ENCODE measurements at regions not wholly inside any gene's neighbourhood (a gene's known extent, or its start where the extent isn't known, plus 50 kb on each side); places are given as distances from the start of the nearest gene placed in this dataset.
A peak's percentile ranks its signal among the peaks of the same experiment; 100 is the strongest.

DNA sequence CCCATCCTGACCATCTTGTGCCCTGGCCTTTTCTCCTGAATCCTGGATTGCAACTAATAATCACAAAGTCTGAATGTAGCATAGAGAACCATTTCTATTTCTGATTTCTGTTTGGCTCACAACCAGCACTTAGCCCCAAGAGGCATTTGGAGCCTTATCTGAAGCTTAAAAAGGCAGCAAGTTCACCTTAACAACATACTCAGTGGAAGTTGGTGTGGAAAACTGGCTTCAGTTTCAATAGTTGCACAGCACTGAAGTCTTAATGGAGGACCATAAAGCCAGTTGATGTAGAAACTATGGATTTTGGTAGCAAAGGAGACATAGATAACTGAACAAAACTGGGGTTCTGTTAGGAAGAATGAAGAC is 574.1 kb downstream of the PSAT1 start:
- H3K36me3 ChIP-seq, result no peaks in the 10 kb centered on the region
- no peaks in the 10 kb centered on the region for H3K27me3 ChIP-seq (replicated peaks)
- peak overlapping the region; percentile 99 for H3K27ac ChIP-seq
- H3K9me3 ChIP-seq (replicated peaks), result no peaks in the 10 kb centered on the region
- H3K4me1 ChIP-seq (replicated peaks), result peaks cover 38% of the 10 kb centered on the region
- DNase-seq (ENCODE audit: low read depth in 1 of 2, low spot score in 2 of 2), result no peak
- no peak overlapping the region for H3K4me3 ChIP-seq

DNA sequence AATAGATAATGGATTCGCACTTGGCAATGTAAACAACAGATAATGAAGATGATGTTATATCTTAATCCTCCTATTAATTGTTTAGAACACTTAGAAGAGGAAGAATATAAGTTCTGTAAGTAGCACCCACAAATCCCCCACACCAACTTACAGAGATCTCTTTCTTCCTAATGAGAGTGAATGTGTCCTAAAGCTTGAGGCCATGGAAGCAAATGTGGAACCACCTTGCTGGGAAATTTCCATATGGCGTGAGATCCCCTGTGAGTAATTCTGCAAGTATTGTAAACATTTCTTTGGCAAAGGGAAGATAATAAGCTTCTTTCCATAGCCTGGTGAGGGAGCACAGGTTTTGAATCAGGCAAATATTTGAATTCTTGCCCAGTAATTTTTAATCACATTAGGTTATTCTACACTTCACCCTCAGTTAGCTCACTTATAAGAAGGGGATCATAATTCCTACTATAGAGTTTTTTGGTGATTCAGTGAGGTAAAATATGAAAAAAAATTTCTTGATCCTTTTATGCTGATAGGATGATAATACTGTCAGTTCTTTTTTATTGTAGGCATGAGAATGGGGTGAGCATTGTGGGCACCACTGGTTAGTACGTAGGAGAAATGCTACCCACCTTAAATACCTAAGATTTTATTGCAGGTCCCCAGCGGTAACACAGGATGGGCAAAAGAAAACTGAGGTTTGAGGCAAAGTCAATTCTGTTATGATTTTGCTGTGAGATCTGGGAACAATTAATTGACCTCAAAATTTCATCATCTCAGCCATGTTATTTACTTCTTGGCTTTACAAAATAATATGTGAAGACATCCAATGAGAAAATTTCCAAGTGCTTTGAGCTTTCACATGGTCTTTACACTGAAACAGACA is 574.8 kb downstream of the PSAT1 start:
- H3K27ac ChIP-seq, result peak overlapping the region; percentile 99
- no peaks in the 10 kb centered on the region for H3K36me3 ChIP-seq
- no peaks in the 10 kb centered on the region for H3K27me3 ChIP-seq (replicated peaks)
- H3K4me1 ChIP-seq (replicated peaks), result peaks cover 32% of the 10 kb centered on the region
- H3K9me3 ChIP-seq (replicated peaks), result no peaks in the 10 kb centered on the region
- no peak overlapping the region for H3K4me3 ChIP-seq
- peak; percentile 67 to 92 for DNase-seq (ENCODE audit: low read depth in 1 of 2, low spot score in 2 of 2)

DNA sequence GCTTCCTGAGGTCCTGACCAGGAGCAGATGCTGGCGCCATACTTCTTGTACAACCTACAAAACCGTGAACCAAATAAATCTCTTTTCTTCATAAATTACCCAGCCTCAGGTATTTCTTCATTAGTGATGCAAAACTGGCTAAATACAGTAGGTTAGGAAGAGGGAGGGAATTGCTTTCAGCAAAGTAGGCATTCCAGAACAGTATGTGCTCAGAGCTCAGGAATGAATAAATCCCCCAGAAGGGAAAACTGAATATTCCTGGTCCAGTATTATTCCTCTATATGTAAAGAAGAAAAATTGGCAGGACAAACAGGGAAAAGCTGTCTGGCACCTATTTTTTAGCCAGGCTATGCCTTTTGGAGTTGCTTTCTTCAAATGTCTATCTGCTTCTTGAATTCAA is 577.1 kb downstream of the PSAT1 start:
- no peak overlapping the region for H3K27ac ChIP-seq
- no peaks in the 10 kb centered on the region for H3K27me3 ChIP-seq (replicated peaks)
- no peaks in the 10 kb centered on the region for H3K36me3 ChIP-seq
- H3K4me3 ChIP-seq, result no peak overlapping the region
- H3K4me1 ChIP-seq (replicated peaks), result peaks cover 24% of the 10 kb centered on the region
- no peak for DNase-seq (ENCODE audit: low read depth in 1 of 2, low spot score in 2 of 2)
- H3K9me3 ChIP-seq (replicated peaks), result no peaks in the 10 kb centered on the region

DNA sequence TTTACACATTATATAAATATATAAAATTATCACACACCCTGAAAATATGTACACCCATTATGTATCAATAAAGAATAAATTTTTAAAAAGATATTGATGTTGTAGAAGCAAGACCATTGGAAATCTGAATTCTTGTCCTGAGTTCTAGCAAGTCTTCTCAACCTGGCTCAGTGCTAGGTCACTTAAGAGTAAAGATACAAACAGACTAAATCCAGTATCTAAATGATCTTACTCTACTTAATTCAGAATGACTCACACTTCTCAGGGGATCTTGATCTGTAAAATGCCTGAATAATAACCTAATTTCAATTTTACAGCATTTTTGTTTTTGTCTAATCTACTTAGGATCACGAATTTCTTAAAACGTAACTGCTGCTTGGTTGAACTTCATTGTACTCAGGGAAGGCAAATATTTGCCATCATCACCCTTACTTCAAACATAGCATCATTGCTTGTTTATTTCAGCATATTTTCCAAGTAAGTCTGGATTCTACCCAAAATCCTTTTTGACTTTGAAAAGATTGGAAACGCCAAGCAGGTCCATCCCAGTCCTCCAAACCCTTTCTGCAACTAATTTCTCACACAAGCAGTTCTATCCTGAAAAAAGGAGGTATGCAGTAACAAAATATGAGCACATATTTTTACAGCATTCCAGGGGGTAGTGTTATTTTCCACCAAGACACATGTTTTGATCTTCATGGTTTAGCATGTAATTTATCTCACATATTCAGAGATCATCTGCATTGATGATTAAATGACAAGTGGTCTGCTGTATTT is 582.6 kb downstream of the PSAT1 start:
- H3K27me3 ChIP-seq (replicated peaks), result no peaks in the 10 kb centered on the region
- H3K36me3 ChIP-seq, result no peaks in the 10 kb centered on the region
- DNase-seq (ENCODE audit: low read depth in 1 of 2, low spot score in 2 of 2), result peak in 1 of 2 experiments; percentile 20
- no peak overlapping the region for H3K27ac ChIP-seq
- H3K4me3 ChIP-seq, result no peak overlapping the region
- H3K4me1 ChIP-seq (replicated peaks), result peaks cover 13% of the 10 kb centered on the region
- H3K9me3 ChIP-seq (replicated peaks), result no peaks in the 10 kb centered on the region

DNA sequence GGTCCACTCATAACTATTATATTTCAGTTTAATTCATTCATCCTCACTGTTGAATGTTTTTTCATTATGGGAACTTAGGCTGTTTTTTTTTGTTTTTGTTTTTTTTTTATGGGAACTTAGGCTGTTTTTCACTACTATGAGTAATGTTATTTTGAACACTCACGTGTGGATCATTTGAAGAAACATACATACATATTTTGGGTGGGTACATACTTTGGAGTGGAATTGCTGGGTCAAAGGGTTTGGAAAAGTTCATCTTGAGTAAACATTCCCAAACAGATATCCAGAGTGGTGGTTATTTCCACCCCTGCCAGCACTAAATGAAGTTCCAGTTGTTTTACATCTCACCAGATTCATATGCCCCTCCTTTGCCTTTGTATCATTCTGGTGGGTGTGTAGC is 584.4 kb downstream of the PSAT1 start:
- Histone ChIP-seq H3K27me3 (replicated peaks) (no peaks in the 10 kb centered on the region), H3K9me3 (replicated peaks) (no peaks in the 10 kb centered on the region), H3K27ac (no peak overlapping the region), H3K4me3 (no peak overlapping the region), H3K36me3 (no peaks in the 10 kb centered on the region), H3K4me1 (replicated peaks) (peaks cover 13% of the 10 kb centered on the region)
- DNase-seq (ENCODE audit: low read depth in 1 of 2, low spot score in 2 of 2), result no peak

DNA sequence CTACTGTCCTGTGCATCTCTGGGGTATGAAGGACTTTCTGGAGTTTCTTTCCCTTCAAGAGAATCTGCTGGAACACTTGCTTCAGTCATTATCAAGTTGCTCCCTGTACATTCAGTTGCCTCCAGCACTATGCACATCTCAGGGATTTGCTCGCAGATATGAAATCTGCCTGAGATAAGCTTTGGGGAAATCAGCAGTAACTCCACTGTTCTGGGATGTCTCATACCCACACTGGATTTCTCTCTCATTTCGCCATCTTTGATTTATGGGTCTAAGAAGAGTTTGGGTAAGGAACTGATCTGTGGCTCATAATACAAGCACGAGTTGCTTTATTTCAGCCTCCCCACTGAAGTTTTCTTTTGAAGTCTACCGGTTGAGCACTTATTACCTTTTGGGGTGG is 585.6 kb downstream of the PSAT1 start:
- no peaks in the 10 kb centered on the region for H3K36me3 ChIP-seq
- H3K9me3 ChIP-seq (replicated peaks), result no peaks in the 10 kb centered on the region
- H3K27me3 ChIP-seq (replicated peaks), result no peaks in the 10 kb centered on the region
- H3K4me3 ChIP-seq, result no peak overlapping the region
- H3K4me1 ChIP-seq (replicated peaks), result peaks cover 13% of the 10 kb centered on the region
- DNase-seq (ENCODE audit: low read depth in 1 of 2, low spot score in 2 of 2), result no peak
- H3K27ac ChIP-seq, result no peak overlapping the region

DNA sequence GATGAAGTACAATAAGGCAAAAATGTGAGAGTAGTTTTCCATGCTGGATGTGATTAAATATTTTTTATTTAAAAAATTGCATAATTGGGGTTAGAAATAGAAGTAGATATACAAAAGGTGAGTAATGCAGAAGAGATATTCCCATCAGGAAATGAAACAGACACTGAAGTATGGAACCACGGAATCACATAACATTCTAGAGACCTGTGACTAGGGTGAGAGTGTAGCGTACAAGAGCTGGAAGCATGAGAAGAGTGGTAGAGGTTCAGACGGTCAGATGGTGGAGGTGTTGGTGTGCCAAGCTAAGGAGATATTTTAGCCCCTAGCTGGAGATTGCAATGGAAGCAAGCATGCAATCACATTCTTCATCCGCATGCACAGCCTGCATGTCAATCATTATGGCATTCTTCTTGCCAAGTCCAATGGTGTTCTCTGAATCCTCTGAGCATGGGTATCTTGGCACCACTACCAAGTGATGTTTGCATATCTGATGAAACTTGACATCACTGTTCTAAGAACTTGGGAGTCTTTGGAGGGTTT is 587.8 kb downstream of the PSAT1 start:
- no peak for DNase-seq (ENCODE audit: low read depth in 1 of 2, low spot score in 2 of 2)
- H3K36me3 ChIP-seq, result no peaks in the 10 kb centered on the region
- H3K4me3 ChIP-seq, result no peak overlapping the region
- H3K27me3 ChIP-seq (replicated peaks), result no peaks in the 10 kb centered on the region
- H3K9me3 ChIP-seq (replicated peaks), result no peaks in the 10 kb centered on the region
- H3K27ac ChIP-seq, result no peak overlapping the region
- peaks cover 4% of the 10 kb centered on the region for H3K4me1 ChIP-seq (replicated peaks)

DNA sequence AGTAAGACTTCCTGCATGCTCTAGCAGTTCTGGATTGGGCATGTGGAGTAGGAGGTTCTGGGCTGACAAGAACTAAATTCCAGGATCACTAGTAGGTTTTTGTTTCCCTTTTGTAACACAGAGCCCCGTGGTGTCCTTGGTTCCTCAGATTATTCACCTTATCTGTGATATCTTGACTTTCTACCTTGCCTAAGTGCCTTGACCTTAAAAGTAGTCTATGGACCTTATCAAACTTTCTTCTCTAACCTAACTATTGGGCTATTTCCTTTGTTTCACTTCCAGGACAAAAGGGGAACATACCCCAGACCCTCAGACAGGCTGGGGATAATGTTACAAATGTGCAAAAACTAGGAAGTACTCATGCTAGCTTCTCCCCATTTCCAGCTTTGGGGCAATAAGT is 595.3 kb downstream of the PSAT1 start:
- H3K9me3 ChIP-seq (replicated peaks), result no peaks in the 10 kb centered on the region; the same call in 1 of the 2 replicates
- H3K27ac ChIP-seq, result no peak overlapping the region
- DNase-seq (ENCODE audit: low read depth in 1 of 2, low spot score in 2 of 2), result no peak
- no peaks in the 10 kb centered on the region for H3K36me3 ChIP-seq
- H3K4me3 ChIP-seq, result no peak overlapping the region
- H3K27me3 ChIP-seq (replicated peaks), result no peaks in the 10 kb centered on the region
- no peaks in the 10 kb centered on the region for H3K4me1 ChIP-seq (replicated peaks)

DNA sequence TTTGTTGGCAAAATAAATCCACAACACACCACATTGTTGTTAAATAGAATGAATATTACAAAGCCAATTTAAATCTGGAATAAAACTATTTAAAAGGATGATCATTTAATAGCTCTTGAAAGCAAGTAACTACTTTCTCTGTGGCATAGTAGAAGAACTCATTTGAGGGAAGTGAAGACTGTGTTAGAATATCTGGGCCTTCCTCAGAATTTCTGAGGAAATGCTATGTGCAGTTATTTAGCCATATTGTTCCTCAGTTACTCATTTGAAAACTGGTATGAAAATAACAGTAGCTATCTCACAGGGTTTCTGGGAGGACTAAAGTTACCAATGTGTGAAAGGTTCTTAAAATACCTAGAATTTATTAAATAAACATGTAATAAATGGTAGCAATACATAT is 595.8 kb downstream of the PSAT1 start:
- H3K27ac ChIP-seq, result no peak overlapping the region
- no peaks in the 10 kb centered on the region for H3K36me3 ChIP-seq
- DNase-seq (ENCODE audit: low read depth in 1 of 2, low spot score in 2 of 2), result no peak
- no peaks in the 10 kb centered on the region for H3K4me1 ChIP-seq (replicated peaks)
- no peaks in the 10 kb centered on the region; the same call in 1 of the 2 replicates for H3K9me3 ChIP-seq (replicated peaks)
- no peak overlapping the region for H3K4me3 ChIP-seq
- no peaks in the 10 kb centered on the region for H3K27me3 ChIP-seq (replicated peaks)

DNA sequence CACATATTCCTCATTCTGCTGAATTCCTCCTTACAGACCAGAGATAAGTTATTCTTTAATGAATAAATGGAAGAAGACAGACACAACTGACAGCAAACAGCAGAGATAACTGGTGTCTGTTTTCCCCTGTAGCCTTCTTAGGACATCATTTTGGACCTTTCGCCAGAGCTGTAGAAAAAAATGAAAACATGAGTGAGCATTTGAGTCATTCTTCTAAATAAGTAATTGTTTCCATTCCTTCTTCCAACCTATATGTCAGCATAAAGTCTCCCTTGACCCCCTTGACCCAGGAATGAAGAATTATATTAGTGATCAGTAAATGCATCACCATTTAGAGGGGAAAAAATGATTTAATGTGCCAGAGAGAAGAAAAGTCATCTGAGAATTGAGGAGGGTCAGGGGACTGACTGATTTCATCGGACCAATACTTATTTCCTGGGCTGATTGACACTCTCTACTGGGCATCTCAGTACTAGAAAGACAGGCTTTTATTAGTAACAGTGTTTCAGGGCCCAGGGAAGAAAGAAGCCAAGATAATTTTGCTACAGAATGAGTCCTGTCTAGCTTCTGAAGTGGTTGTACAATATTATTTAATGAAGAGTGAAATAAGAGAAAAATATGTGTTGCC is 597.0 kb downstream of the PSAT1 start:
- Histone ChIP-seq H3K36me3 (no peaks in the 10 kb centered on the region), H3K9me3 (replicated peaks) (no peaks in the 10 kb centered on the region; the same call in 1 of the 2 replicates), H3K27me3 (replicated peaks) (no peaks in the 10 kb centered on the region), H3K4me1 (replicated peaks) (no peaks in the 10 kb centered on the region; the same call in 1 of the 2 replicates), H3K27ac (no peak overlapping the region), H3K4me3 (no peak overlapping the region)
- DNase-seq (ENCODE audit: low read depth in 1 of 2, low spot score in 2 of 2), result no peak

DNA sequence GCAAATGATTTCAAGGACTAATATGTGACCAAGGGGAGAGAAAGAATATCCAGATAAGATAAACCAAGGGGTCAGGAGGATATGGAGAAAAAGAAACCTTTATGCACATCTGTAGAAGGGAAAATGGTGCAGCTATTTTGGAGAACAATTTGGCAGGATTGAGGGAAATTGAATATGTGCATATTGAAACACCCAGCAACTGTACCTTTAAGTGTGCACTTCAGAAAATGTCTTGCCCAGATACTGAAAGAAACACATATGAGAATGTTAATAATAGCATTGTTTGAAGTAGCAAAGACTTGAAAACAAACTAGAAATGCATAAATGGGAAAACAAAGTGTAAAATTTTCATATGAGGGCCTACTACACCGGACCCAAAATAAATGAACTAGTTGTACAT is 599.6 kb downstream of the PSAT1 start:
- no peak for DNase-seq (ENCODE audit: low read depth in 1 of 2, low spot score in 2 of 2)
- Histone ChIP-seq H3K27me3 (replicated peaks) (no peaks in the 10 kb centered on the region), H3K4me1 (replicated peaks) (no peaks in the 10 kb centered on the region; the same call in 1 of the 2 replicates), H3K27ac (no peak overlapping the region), H3K36me3 (no peaks in the 10 kb centered on the region), H3K9me3 (replicated peaks) (no peaks in the 10 kb centered on the region), H3K4me3 (no peak overlapping the region)

DNA sequence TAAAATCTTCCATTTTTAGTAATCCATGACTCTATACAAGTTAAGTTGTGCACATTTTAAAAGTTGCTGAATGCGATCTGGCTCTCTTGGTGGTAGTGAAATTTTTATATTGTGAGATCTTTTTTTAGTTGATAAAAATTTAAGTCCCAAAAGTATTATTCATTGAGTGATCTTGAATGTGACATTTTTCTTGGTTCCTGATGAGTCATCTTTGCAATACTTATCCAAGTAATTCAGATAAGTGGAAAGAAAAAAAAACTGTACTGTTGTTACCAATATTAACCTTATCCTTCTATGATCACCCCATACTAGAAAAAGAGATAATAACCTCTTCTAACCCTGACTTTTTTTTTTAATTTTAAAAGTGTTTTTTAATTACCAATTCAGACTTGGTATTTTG is 601.3 kb downstream of the PSAT1 start:
- H3K27ac ChIP-seq, result no peak overlapping the region
- H3K9me3 ChIP-seq (replicated peaks), result no peaks in the 10 kb centered on the region
- DNase-seq (ENCODE audit: low read depth in 1 of 2, low spot score in 2 of 2), result no peak
- no peaks in the 10 kb centered on the region for H3K27me3 ChIP-seq (replicated peaks)
- no peaks in the 10 kb centered on the region for H3K36me3 ChIP-seq
- no peaks in the 10 kb centered on the region; the same call in 1 of the 2 replicates for H3K4me1 ChIP-seq (replicated peaks)
- no peak overlapping the region for H3K4me3 ChIP-seq

DNA sequence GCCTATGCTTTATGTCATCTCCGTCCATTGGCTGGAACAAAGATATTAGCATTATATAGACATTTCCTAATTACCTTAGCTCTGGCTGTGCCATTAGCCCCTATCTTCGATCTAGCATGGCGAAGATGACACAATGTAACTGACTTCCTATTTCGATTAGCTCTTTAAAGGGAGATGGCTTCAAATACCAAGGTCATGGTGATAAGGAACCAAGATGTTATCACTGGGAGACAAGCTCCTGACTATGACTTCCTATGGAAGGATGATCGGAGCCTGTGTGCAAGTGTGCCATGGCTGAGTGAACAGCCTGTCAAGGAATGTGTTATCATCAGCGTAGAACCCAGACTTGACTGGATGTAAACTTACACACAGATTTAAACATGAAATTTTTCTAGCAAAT is 602.1 kb downstream of the PSAT1 start:
- DNase-seq (ENCODE audit: low read depth in 1 of 2, low spot score in 2 of 2), result no peak
- Histone ChIP-seq H3K4me1 (replicated peaks) (no peaks in the 10 kb centered on the region; the same call in 1 of the 2 replicates), H3K4me3 (no peak overlapping the region), H3K27ac (no peak overlapping the region), H3K9me3 (replicated peaks) (no peaks in the 10 kb centered on the region), H3K27me3 (replicated peaks) (no peaks in the 10 kb centered on the region), H3K36me3 (no peaks in the 10 kb centered on the region)
